ENCODE measurements at regions not wholly inside any gene's neighbourhood (a gene's known extent, or its start where the extent isn't known, plus 50 kb on each side); places are given as distances from the start of the nearest gene placed in this dataset.

GRCh38 chr4:175947117-175947722 is 118.4 kb upstream of the WDR17 start:
- peak in 1 of 3 experiments; percentile 38 for TF ChIP-seq CTCF (IDR thresholded peaks at IDR 0.05)
- TF ChIP-seq POLR2A (IDR thresholded peaks at IDR 0.05), result no peak
- TF ChIP-seq POLR2AphosphoS5 (IDR thresholded peaks at IDR 0.05; ENCODE audit: insufficient read depth in 1 of 2, low read depth in 1 of 2), result no peak
